Effector memory CD4-positive, alpha-beta T cell (primary cell): ENCODE measurements at regions not wholly inside any gene's neighbourhood (a gene's known extent, or its start where the extent isn't known, plus 50 kb on each side); places are given as distances from the start of the nearest gene placed in this dataset.

ENCODE experiments used
- DNase-seq, 3 donors: peaks; one replicate each; pipeline ENCODE4 v3.0.0-alpha.2; 2020
- H3K27ac ChIP-seq: 2 replicates; pipeline ENCODE4 v1.7.0; 2013; ENCODE audit warnings: mild to moderate bottlenecking, low read length, moderate library complexity; ENCODE audit not compliant: insufficient read depth, poor library complexity, severe bottlenecking
- H3K27me3 ChIP-seq: replicated peaks from 2 replicates; pipeline ENCODE4 v1.7.0; 2013; ENCODE audit warnings: mild to moderate bottlenecking, low read length; ENCODE audit not compliant: insufficient read depth, control insufficient read depth, poor library complexity, severe bottlenecking
- H3K36me3 ChIP-seq: 2 replicates; pipeline ENCODE4 v1.7.0; 2013; ENCODE audit warnings: mild to moderate bottlenecking, low read length, moderate library complexity; ENCODE audit not compliant: control insufficient read depth, insufficient read depth
- H3K4me1 ChIP-seq: 2 replicates; pipeline ENCODE4 v1.7.0; 2013; ENCODE audit warnings: low read length, mild to moderate bottlenecking; ENCODE audit not compliant: control insufficient read depth, insufficient read depth, poor library complexity, severe bottlenecking
- H3K4me3 ChIP-seq: 2 replicates; pipeline ENCODE4 v1.7.0; 2013; ENCODE audit warnings: low read length, low read depth, mild to moderate bottlenecking; ENCODE audit not compliant: insufficient read depth, poor library complexity, severe bottlenecking
- H3K9me3 ChIP-seq: 2 replicates; pipeline ENCODE4 v1.7.0; 2013; ENCODE audit warnings: mild to moderate bottlenecking, low read length, moderate library complexity; ENCODE audit not compliant: control insufficient read depth

GRCh38 chr9:36744678-36745077, 172.0 kb downstream of the MELK start:
- Histone ChIP-seq H3K27ac (no peak overlapping the region), H3K4me3 (no peak overlapping the region), H3K4me1 (no peaks in the 10 kb centered on the region), H3K9me3 (no peaks in the 10 kb centered on the region), H3K27me3 (peaks cover 3% of the 10 kb centered on the region), H3K36me3 (no peaks in the 10 kb centered on the region)
- no peak for DNase-seq

- Histone ChIP-seq H3K27me3 (peaks cover 4% of the 10 kb centered on the region), H3K4me3 (no peak overlapping the region), H3K4me1 (no peaks in the 10 kb centered on the region), H3K27ac (no peak overlapping the region), H3K9me3 (no peaks in the 10 kb centered on the region), H3K36me3 (no peaks in the 10 kb centered on the region)
- DNase-seq: no peak
These were observed 173.3 kb downstream of the MELK start for GRCh38 chr9:36745977-36746376.

GRCh38 chr9:36746415-36746814, 173.7 kb downstream of the MELK start:
- peaks cover 4% of the 10 kb centered on the region for H3K27me3 ChIP-seq
- no peaks in the 10 kb centered on the region for H3K4me1 ChIP-seq
- DNase-seq: no peak
- H3K27ac ChIP-seq: no peak overlapping the region
- H3K9me3 ChIP-seq: no peaks in the 10 kb centered on the region
- no peak overlapping the region for H3K4me3 ChIP-seq
- no peaks in the 10 kb centered on the region for H3K36me3 ChIP-seq

GRCh38 chr9:36748322-36748899, 175.7 kb downstream of the MELK start:
- H3K27me3 ChIP-seq: peaks cover 4% of the 10 kb centered on the region
- H3K27ac ChIP-seq: no peak overlapping the region
- no peak overlapping the region for H3K4me3 ChIP-seq
- no peak for DNase-seq
- no peaks in the 10 kb centered on the region for H3K9me3 ChIP-seq
- H3K4me1 ChIP-seq: no peaks in the 10 kb centered on the region
- H3K36me3 ChIP-seq: no peaks in the 10 kb centered on the region

- no peaks in the 10 kb centered on the region for H3K36me3 ChIP-seq
- H3K4me3 ChIP-seq: no peak overlapping the region
- DNase-seq: no peak
- H3K9me3 ChIP-seq: no peaks in the 10 kb centered on the region
- peaks cover 4% of the 10 kb centered on the region for H3K27me3 ChIP-seq
- no peak overlapping the region for H3K27ac ChIP-seq
- no peaks in the 10 kb centered on the region for H3K4me1 ChIP-seq
These were observed 176.8 kb downstream of the MELK start for GRCh38 chr9:36749461-36749860.

- Histone ChIP-seq H3K27me3 (peaks cover 8% of the 10 kb centered on the region), H3K27ac (no peak overlapping the region), H3K4me1 (no peaks in the 10 kb centered on the region), H3K36me3 (no peaks in the 10 kb centered on the region), H3K4me3 (no peak overlapping the region), H3K9me3 (no peaks in the 10 kb centered on the region)
- DNase-seq: no peak
These were observed 177.9 kb downstream of the MELK start for GRCh38 chr9:36750630-36751029.

- Histone ChIP-seq H3K9me3 (no peaks in the 10 kb centered on the region), H3K4me1 (no peaks in the 10 kb centered on the region), H3K36me3 (no peaks in the 10 kb centered on the region), H3K4me3 (no peak overlapping the region), H3K27me3 (peaks cover 8% of the 10 kb centered on the region), H3K27ac (no peak overlapping the region)
- DNase-seq: no peak
These were observed 182.3 kb downstream of the MELK start for GRCh38 chr9:36755019-36755418.

- H3K36me3 ChIP-seq: no peaks in the 10 kb centered on the region
- peaks cover 9% of the 10 kb centered on the region for H3K27me3 ChIP-seq
- no peaks in the 10 kb centered on the region for H3K4me1 ChIP-seq
- no peak overlapping the region for H3K4me3 ChIP-seq
- no peak for DNase-seq
- H3K9me3 ChIP-seq: no peaks in the 10 kb centered on the region
- H3K27ac ChIP-seq: no peak overlapping the region
These were observed 186.4 kb downstream of the MELK start for GRCh38 chr9:36759141-36759540.

GRCh38 chr9:36759976-36760375, 187.3 kb downstream of the MELK start:
- peaks cover 9% of the 10 kb centered on the region for H3K27me3 ChIP-seq

GRCh38 chr9:36760667-36761420, 188.1 kb downstream of the MELK start:
- Histone ChIP-seq H3K4me1 (peaks cover 6% of the 10 kb centered on the region), H3K27ac (no peak overlapping the region), H3K27me3 (peaks cover 5% of the 10 kb centered on the region), H3K36me3 (no peaks in the 10 kb centered on the region), H3K9me3 (no peaks in the 10 kb centered on the region), H3K4me3 (no peak overlapping the region)
- DNase-seq: no peak

More at GRCh38 chr9:36759976-36760375, 187.3 kb downstream of the MELK start:
- H3K4me3 ChIP-seq: no peak overlapping the region
- no peaks in the 10 kb centered on the region for H3K4me1 ChIP-seq
- H3K9me3 ChIP-seq: no peaks in the 10 kb centered on the region
- no peaks in the 10 kb centered on the region for H3K36me3 ChIP-seq
- no peak overlapping the region for H3K27ac ChIP-seq
- DNase-seq: no peak
